NCI-H82 treated with DMSO at 0.1 percent for 48 hours (cell line): ENCODE measurements at regions not wholly inside any gene's neighbourhood (a gene's known extent, or its start where the extent isn't known, plus 50 kb on each side); places are given as distances from the start of the nearest gene placed in this dataset.

Experiments used
- DNase-seq: peaks from one replicate; lab custom pipeline; 2025; ENCODE audit not compliant: unreplicated experiment; lab: John Stamatoyannopoulos, UW

- no peak for DNase-seq
These were observed 116.0 kb upstream of the PFKP start for GRCh38 chr10:2951235-2951835.

GRCh38 chr10:2950546-2950945, 116.8 kb upstream of the PFKP start:
- DNase-seq = no peak

DNA sequence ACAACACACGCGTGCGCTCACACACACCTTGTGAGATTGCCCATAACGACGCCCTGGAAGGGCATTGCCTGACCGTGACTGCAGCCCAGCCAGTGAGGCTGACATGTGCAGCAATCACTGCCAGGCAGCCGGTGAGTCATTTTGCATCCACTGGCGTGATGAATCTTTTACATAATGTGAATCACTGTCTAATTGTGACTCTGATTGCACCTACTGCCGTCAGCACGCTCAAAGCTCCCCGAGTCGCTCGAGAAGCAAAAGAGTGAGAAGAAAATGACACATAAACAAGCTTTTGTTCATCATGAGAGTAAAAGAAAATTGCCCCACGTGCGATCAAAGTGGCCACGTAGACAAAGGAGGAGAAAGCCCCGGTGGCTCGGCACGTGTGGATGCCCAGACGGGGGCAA, 117.4 kb upstream of the PFKP start:
- no peak for DNase-seq

DNA sequence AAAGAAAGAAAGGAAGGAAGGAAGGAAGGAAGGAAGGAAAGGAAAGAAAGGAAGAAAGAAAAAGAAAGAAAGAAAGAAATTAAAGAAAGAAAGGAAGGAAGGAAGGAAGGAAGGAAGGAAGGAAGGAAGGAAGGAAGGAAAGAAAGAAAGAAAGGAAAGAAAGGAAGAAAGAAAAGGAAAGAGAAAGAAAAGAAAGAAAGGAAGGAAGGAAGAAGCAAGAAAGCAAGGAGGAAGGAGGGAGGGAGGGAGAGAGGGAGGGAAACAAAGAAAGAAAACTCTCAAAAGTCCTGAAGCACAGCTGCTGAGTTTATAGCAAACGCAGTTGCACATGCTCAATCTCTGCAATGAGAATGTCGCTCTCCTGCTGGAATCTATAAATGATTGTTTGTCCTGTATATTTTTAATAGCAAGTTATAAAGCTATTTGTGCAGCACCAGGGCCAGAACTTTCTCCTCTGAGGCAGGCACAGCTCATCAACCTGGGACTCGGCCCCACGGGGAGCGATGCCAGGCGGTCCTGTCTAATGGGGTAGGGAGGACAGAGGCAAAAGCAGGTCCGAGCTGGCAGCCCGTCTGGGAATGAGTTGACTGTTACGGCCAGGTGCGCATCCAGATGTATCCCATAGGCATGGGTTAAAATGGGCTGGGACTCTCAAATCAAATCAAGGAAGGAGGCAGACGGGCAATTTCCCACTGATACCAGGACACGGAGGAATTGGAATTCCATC, 118.0 kb upstream of the PFKP start:
- DNase-seq = no peak

DNA sequence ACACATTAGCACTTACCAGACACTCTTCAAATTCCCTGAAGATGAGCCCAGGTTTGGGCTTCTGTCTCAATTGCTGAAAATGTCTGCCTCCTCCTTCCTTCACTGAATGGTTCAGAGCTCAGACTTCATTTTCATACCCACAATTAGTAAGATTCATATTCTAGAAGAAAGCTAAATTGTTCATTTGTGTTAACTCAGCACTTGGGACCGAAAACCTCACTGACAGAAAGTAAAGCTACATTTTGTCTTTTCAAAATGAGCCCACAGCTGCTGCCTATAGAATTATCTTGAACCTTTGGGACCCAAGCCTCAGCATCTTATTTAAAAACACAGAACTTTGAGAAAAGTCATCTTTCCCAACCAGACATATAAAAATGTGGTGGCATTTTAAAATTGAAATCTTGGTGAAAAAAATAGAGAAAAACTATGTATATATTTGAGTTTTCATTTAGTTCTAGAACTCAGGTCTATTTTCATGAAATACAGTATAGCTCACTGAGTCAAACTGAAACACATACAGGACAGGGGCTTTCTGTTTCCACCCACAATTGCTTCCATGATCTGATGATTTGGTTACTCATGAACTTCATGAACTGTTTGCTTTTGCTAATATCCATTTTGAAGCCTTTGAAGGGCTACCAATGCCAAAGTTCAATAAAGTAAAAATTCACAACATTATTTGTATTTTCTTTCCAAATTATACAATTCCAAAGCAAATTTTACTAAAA, 119.1 kb upstream of the PFKP start:
- DNase-seq = no peak

DNA sequence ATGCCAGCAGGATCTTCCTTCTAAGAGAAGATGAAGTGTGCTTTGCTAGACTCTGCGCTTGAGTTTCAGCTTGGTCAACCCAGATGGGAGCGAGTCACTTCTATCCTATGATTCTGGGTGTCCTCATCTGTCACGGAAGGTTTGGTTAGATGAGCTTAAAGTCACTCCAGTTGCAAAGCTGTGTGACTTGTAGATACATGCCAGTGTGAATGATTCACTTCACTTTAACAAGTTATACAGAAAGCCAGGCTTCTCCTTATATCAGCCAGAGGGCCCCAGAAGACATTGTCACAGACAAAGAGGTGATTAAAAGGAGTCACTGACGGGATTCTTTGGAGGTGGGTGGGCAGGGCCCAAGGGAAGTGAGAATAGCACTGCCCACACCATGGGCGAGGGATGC, 122.6 kb upstream of the PFKP start:
- no peak for DNase-seq

DNA sequence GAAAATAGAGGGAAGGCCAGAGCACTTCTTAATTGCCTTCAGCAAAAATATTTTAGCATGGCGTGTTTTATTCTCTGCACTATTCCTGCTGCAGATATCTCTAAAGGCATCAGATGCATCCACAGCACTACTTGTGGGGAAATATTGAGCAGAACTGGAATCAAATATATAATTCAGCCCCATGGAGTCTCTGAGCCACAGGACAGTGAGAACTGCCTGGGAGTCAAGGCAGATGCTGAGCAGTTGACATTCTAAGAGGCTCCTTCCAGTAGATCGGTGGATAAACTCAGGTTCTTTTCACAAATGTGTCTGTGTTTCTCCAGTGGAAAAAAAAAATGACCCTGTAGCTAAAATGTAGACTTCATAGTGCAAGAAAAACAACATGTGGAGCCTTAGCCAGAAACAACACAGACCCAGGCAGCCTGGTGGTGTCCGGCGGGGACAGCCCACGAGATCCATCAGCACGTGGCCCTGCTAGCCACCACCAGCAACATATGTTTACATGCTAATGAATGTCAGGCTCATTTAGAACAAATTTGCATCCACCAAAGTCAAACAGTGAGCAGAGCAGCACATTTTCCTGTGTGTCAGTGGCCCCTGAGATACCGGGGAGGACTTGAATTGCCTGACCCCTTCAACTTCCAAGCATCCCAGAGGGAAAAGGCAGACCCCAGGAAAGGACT, 123.3 kb upstream of the PFKP start:
- no peak for DNase-seq

DNA sequence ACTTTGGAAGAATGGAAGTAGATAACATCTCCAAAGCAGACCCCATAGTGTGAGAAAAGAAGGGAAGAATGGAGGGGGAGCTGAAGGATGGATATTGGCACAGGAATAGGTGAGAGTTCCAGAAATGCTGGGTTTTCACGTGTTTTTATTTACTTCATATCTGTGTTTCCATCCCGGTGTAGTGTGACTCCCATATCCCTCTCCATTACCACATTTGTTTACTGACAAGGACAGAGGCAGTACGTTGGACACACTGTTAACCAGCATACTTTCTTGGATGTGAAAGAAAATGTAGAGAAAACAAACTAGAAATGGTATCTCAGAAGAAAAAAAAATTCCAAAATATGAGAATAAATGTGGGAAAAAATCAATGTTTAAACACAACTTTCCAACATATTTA, 124.4 kb upstream of the PFKP start:
- DNase-seq = no peak

DNA sequence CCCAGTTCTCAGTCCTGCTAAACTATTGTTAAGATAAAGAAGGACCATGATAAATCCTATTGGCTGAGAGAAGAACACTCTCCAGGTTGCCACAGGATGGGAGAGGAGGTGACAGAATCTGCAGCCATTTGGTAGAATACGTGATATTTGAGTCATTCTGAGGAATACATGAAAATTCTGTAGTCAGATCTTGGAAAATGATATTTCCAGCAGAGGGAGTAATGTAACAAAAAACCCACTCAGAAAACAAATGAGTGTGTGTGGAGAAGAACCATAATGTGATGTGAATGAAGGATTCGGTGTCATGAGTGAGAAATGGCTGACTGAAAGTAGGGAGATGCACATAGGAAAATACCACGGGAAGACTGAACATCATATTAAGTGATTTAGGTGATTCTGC, 128.5 kb upstream of the PFKP start:
- DNase-seq = no peak

GRCh38 chr10:2936816-2937215, 130.5 kb upstream of the PFKP start:
- no peak for DNase-seq

DNA sequence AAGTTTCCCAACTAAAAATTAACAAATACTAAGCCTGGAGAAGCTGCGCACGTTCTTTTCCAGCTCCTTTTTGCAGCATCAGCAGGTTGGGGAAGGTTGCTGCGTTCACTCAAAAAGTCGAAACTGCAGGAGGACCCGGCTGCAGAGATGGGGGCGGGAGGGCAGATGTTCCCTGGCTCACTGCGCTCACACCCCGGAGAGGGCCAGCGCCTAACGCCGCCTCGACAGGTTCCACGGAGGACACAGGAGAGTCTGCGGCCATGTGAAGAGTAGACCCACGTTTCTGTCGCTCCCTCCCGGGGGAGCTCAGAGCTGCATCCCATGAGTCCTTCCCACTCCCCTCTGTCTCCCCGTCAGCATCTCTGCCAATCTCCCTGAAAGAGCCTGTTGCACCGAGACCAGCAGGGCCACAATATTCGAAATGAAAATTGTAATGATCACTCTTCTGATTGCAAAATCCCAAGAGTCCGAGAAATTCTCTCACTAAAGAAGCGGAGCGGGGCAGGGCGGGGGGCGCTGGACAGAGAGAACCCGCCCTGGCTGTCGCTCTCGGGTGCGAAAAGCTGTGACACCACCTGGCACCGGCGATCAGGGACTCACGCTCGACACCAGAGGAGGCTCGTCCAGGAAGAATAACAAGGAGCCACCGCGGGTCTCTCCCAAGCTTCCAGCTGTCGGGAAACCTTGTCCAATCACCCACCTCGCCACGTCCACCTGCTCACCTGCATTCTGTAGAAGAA, 131.5 kb upstream of the PFKP start:
- no peak for DNase-seq

- no peak for DNase-seq
These were observed 133.4 kb upstream of the PFKP start for GRCh38 chr10:2933924-2934323.

DNA sequence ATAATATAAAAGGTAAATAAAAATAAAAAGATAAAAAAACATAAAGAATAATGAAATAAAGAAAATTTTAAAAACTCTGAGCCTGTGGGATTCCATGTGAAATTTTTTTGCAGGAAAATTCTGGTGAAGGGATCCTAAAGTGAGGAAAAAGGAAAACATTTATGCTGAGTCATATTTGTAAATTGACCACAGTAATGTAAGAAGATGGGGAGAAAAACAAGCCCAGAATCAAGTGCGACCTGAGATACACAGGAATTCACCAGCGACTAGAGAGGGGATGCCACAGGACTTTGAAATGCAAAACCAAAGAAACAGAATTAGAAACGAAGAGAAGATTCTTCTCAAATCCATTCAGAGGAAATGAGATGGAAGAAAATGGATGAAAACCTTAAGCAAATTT, 133.8 kb upstream of the PFKP start:
- DNase-seq = no peak

DNA sequence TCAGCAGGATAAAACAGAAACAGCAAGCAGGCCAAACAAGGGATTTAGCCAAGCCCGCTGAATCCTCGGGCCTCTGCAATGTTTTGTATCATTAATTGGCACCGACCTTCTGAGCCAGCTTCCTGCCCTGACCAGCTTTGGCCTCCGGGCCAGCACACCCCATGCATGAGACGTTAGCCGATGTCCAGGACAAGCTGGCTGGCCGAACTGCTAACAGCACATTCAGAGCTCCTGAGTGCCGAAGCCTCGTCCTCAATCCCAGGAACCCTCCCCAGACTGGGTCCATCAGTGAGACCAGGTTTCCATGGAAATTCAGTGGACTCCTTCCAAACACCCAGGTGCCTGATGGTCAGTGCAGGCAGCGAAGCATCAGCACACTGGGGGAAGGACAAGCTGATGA, 134.3 kb upstream of the PFKP start:
- DNase-seq = no peak

DNA sequence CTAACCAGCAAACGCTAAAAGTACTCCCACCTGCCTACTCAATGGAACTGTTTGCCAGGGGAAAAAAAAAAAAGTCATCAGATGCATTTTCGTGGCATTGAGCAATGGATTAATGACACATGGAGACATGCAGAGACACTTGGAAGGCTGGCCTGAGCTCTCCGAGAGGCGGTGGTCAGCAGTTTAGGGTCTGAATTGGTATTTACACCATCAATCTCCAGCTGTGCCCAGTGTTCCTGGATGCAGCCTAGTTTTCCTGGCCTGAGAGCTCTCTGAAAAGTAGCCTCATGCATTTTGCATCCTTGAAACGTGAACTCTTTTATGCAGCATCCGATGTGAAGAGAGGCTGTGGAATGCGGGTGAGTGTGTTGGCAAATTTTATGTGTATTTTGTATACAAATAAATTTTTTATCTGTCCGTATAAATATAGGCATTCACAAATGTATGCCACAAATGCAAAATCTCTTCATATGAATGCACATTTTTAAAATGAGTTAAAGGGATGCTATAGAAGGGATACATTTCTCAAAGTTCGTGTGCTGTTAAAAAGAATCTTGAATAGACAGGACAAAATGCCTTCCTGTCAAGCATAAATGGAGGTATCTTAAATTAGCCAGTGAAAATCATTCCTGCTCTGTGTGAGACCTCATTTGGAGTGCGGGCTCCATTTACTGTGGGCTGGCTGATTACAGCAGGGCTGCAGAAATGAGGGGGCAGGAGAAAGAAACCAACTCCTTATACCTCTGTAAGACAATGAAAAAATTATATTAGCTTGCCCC, 137.7 kb upstream of the PFKP start:
- peak; percentile 38 for DNase-seq

GRCh38 chr10:2927958-2928840, 139.1 kb upstream of the PFKP start:
- DNase-seq = peak; percentile 35

DNA sequence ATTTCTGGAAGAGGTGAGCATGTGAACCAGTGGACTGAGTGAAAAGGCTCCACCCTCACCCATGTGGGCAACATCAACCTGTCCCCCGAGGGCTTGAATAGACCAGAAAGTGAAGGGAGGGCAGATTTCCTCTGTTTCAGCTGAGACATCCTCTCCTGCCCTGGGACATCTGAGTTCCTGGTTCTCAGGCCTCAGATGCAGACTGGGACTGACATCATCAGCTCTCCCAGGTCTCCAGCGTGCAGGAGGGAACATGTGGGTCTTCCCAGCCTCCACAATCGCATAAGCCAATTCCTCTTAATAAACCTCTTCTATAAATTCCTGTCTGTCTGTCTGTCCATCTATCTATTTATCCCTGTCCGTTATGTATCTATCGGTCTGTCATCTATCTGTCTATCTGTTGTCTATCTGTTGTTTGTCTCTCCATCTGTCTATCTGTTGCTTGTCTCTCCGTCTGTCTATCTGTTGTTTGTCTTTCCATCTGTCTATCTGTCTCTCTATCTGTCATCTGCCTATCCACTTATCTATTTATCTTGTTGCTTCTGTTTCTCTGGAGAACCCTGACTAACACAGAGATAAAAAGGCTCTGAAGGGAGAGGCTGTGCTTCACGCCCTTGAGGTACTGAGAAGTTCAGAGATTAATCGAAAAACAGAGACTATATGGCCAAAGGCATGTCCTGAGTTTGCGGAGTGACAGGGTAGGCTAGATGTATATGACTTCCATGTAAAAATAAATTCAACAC, 140.3 kb upstream of the PFKP start:
- DNase-seq = no peak

- no peak for DNase-seq
These were observed 141.7 kb upstream of the PFKP start for GRCh38 chr10:2925631-2926030.

DNA sequence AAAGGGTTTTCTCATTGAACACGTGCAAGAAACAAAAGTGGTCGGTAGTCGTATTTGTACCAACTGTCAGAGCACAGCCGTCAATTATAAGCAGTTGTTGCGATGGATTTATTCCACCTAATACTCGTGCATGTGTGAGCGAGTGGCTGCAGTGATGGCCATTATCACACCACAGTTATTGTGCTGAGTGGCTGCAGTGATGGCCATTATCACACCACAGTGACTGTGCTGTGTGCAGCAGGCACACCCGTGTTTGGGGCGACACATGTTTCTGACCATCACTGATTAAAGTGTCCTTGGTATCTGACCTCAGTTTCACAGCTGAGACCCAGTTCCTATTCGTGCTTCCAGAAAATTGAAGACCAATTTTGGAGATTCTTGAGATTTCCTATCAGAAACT, 142.9 kb upstream of the PFKP start:
- DNase-seq = no peak
